SK-N-SH (cell line): ENCODE measurements at regions not wholly inside any gene's neighbourhood (a gene's known extent, or its start where the extent isn't known, plus 50 kb on each side); places are given as distances from the start of the nearest gene placed in this dataset.

ENCODE experiments used
- EP300 ChIP-seq, 2 experiments: IDR thresholded peaks; 2 replicates each; pipeline versions ENCODE4 v1.4.0 to v1.6.1; 2012; ENCODE audit warnings: borderline replicate concordance in 1 of 2, low read depth in 1 of 2, low read length in 1 of 2
- GABPA ChIP-seq: IDR thresholded peaks from 2 replicates; pipeline ENCODE4 v1.4.0; 2012; ENCODE audit warnings: low read depth, mild to moderate bottlenecking
- NRF1 ChIP-seq: IDR thresholded peaks from 2 replicates; pipeline ENCODE4 v1.6.1; 2012; ENCODE audit warnings: low read depth, mild to moderate bottlenecking, low read length
- POLR2AphosphoS5 ChIP-seq: IDR thresholded peaks from 2 replicates; pipeline ENCODE4 v1.6.1; 2012; ENCODE audit warnings: low read depth, low read length
- REST ChIP-seq: IDR thresholded peaks from 2 replicates; pipeline ENCODE4 v1.6.1; 2012; ENCODE audit warnings: mild to moderate bottlenecking, low read depth, low read length, moderate library complexity
- SMC3 ChIP-seq: IDR thresholded peaks from 2 replicates; pipeline ENCODE4 v1.6.1; 2012; ENCODE audit warnings: low read depth, low read length, improper control_type of control experiment
- YY1 ChIP-seq: IDR thresholded peaks from 2 replicates; pipeline ENCODE4 v1.4.0; 2012; ENCODE audit warnings: low read depth, mild to moderate bottlenecking
- ZBTB33 ChIP-seq: IDR thresholded peaks from 2 replicates; pipeline ENCODE4 v1.4.0; 2012; ENCODE audit warnings: low read depth, borderline replicate concordance
- TF ChIP-seq, protein P1 (sequence below): IDR thresholded peaks from 2 replicates; pipeline ENCODE4 v1.4.0; 2012; ENCODE audit warnings: low read depth
- TF ChIP-seq, protein P2 (sequence below): fragments of 200-600 bp; sonication (generic); IDR thresholded peaks from 2 replicates; pipeline ENCODE4 v1.6.1; 2017; ENCODE audit warnings: antibody characterized with exemption, mild to moderate bottlenecking, moderate library complexity

DNA sequence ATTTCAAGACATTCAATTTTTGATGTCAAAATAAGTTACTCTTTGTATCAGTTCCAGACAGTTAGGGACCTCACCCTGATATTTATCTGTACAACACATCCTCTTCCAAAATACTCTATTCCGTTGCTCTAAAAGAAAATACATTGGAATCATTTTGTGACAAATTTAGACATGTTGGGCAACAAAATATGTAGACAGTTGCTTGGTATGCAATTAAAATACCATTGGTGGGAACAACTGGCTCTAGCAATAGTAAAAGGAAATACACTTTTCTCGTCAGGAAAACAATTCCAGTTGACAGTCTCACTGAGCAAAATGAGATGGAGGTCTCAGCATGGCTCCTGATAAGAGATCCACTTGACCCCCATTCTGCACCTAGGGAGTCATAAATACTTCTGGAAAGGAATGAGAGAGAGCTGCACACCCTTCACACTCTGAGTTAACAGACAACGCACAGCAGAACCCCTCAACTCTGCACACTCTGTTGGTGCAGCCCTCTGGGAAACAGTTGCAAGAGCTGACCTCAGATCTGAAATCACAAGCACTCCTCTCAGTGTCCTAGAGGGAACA is 171.3 kb upstream of the NT5E start:
- TF ChIP-seq, protein P1, sequence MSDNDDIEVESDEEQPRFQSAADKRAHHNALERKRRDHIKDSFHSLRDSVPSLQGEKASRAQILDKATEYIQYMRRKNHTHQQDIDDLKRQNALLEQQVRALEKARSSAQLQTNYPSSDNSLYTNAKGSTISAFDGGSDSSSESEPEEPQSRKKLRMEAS: no peak
- TF ChIP-seq SMC3: no peak
- TF ChIP-seq YY1: no peak
- TF ChIP-seq, protein P2, sequence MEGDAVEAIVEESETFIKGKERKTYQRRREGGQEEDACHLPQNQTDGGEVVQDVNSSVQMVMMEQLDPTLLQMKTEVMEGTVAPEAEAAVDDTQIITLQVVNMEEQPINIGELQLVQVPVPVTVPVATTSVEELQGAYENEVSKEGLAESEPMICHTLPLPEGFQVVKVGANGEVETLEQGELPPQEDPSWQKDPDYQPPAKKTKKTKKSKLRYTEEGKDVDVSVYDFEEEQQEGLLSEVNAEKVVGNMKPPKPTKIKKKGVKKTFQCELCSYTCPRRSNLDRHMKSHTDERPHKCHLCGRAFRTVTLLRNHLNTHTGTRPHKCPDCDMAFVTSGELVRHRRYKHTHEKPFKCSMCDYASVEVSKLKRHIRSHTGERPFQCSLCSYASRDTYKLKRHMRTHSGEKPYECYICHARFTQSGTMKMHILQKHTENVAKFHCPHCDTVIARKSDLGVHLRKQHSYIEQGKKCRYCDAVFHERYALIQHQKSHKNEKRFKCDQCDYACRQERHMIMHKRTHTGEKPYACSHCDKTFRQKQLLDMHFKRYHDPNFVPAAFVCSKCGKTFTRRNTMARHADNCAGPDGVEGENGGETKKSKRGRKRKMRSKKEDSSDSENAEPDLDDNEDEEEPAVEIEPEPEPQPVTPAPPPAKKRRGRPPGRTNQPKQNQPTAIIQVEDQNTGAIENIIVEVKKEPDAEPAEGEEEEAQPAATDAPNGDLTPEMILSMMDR: no peak
- no peak for TF ChIP-seq GABPA
- TF ChIP-seq NRF1: no peak
- TF ChIP-seq ZBTB33: no peak
- TF ChIP-seq REST: no peak
- TF ChIP-seq EP300 (IDR thresholded peaks at IDR 0.05; ENCODE audit: borderline replicate concordance in 1 of 2, low read depth in 1 of 2, low read length in 1 of 2): no peak
- no peak for TF ChIP-seq POLR2AphosphoS5
